Tibial artery (tissue), 4 donors: ENCODE measurements at regions not wholly inside any gene's neighbourhood (a gene's known extent, or its start where the extent isn't known, plus 50 kb on each side); places are given as distances from the start of the nearest gene placed in this dataset.

Experiments
- DNase-seq, 2 donors: peaks; one replicate each; pipeline ENCODE4 v3.0.0-alpha.2; 2019
- H3K27ac ChIP-seq, 2 donors: fragments of 200-600 bp; sonication (generic) in 1 of 2; 1 replicate in 1 of 2; 2 replicates in 1 of 2; pipeline ENCODE4 v1.5.1; 2018 to 2019; ENCODE audit warnings: mild to moderate bottlenecking in 1 of 2
- H3K27me3 ChIP-seq, 2 donors: fragments of 200-600 bp; sonication (generic) in 1 of 2; one replicate each; pipeline versions ENCODE4 v1.5.1 to v1.6.0; 2016 to 2019
- H3K36me3 ChIP-seq, 3 donors: fragments of 200-600 bp; sonication (generic) in 2 of 3; one replicate each; pipeline ENCODE4 v1.5.1; 2016 to 2019; ENCODE audit warnings: mild to moderate bottlenecking in 2 of 3
- H3K4me1 ChIP-seq, 4 donors: fragments of 200-600 bp; sonication (generic) in 2 of 4; 1 replicate in 3 of 4; 2 replicates in 1 of 4; pipeline ENCODE4 v1.5.1; 2016 to 2019
- H3K4me3 ChIP-seq, 2 donors: fragments of 200-600 bp; sonication (generic) in 1 of 2; 1 replicate in 1 of 2; 2 replicates in 1 of 2; pipeline ENCODE4 v1.5.1; 2018 to 2019; ENCODE audit warnings: mild to moderate bottlenecking in 2 of 2
- H3K9me3 ChIP-seq, 3 donors: fragments of 200-600 bp; sonication (generic) in 1 of 3; one replicate each; pipeline ENCODE4 v1.5.1; 2016 to 2019
- intact Hi-C: fragments of 100-400 bp; cut with DNase I; formaldehyde crosslinking; loops from one replicate; pipeline ENCODE4 v1.15.0; 2023; ENCODE audit warnings: low total_unique reads
- TF ChIP-seq, protein P1 (sequence below), 2 experiments: fragments of 200-600 bp in 1 of 2; fragments of 450-650 bp in 1 of 2; IDR thresholded peaks; one replicate each; pipeline ENCODE4 v1.5.1; 2017 to 2019; ENCODE audit warnings: antibody characterized with exemption in 2 of 2, mild to moderate bottlenecking in 1 of 2, moderate library complexity in 1 of 2

DNA sequence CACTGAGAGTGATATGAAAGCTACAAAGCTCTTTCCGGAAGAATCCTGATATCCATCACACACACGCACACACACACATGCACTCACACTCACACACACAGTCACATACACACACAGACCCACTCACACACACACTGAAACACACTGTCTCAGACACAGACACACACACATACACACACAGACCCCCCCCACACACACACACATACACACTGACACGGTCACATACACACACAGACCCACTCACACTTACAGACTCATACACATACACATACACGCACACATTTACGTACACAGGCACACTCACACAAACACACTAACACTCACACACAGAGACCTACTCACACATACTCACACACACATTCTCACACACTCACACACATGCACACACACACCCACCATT lies 58.6 kb downstream of the LIG4 start:
- Histone ChIP-seq H3K36me3 (no peaks in the 10 kb centered on the region), H3K4me3 (no peak overlapping the region), H3K27ac (no peak overlapping the region), H3K9me3 (peaks cover 0 to 6% (median 0%) of the 10 kb centered on the region in 3 donors), H3K27me3 (no peaks in the 10 kb centered on the region), H3K4me1 (no peaks in the 10 kb centered on the region)
- DNase-seq: no peak
- TF ChIP-seq, protein P1, sequence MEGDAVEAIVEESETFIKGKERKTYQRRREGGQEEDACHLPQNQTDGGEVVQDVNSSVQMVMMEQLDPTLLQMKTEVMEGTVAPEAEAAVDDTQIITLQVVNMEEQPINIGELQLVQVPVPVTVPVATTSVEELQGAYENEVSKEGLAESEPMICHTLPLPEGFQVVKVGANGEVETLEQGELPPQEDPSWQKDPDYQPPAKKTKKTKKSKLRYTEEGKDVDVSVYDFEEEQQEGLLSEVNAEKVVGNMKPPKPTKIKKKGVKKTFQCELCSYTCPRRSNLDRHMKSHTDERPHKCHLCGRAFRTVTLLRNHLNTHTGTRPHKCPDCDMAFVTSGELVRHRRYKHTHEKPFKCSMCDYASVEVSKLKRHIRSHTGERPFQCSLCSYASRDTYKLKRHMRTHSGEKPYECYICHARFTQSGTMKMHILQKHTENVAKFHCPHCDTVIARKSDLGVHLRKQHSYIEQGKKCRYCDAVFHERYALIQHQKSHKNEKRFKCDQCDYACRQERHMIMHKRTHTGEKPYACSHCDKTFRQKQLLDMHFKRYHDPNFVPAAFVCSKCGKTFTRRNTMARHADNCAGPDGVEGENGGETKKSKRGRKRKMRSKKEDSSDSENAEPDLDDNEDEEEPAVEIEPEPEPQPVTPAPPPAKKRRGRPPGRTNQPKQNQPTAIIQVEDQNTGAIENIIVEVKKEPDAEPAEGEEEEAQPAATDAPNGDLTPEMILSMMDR (IDR thresholded peaks at IDR 0.05): no peak
- intact Hi-C loops: loop anchor here (10.0 kb wide), 1 partner anchor 942 kb away; no protein-coding TSS in a partner anchor

DNA sequence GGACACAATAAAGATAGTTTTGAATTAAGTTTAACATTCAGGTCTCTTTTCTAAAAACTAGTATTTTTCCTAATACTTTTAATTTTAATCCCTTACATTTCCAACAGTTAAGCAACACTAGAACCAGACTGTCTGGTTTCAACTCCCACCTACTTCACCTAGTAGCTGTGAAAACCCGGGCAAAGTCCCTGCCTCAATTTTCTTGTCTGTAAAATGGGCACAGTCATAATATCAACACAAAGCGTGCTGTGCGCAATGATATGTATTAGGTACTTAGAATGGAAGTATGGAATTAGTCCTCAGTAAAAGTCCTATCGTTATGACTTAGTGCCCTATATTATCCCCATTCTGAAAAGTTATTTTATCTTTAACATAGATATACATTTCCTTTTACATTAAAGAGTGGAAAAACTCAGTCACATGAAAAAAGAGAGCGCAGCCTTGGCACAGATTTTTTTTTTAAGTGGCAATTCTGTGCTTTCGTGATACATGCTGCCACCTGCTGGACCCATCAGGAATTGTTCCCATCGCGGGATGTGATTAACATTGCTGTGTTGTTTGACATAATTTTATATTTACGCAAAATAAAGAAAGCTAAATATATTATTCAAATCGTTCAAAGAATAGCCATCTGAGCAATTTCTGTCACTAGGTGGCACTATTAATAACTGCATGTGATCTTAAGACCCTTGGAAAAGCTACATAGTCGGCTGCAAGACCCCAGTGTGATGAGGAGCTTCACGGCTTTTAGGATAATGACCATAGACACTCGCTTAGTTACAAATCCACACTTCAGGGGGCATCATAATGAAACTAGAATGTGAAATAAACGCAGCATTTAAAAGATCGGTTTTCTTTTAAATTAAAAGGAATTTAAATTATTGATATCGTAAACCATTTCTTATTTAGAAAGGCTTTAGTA lies 59.9 kb downstream of the LIG4 start:
- TF ChIP-seq, protein P1 (IDR thresholded peaks at IDR 0.05): peak; percentile 58 to 76
- no peak overlapping the region for H3K27ac ChIP-seq
- intact Hi-C loops: loop anchor here (10.0 kb wide), 1 partner anchor 941 kb away; no protein-coding TSS in a partner anchor

DNA sequence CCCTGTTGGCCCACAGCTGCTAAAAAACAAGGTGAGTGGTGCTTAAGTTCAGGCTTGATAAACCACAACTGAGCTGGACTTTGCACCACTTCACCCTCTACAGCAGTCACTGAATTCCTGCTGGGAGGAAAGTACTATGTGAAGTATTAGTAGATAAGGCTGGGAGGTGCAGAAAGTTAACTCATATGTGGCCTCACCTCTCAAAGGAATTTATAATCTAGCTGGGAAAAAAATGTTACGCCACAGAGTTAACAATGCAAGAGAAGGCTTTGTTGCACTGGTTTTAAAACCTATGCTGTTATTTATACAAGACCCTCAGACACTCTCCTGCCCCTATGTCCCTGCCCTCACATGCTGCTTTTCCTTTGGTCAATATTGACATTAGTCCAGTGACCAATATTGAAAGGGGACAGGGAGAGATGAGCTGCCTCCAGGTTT lies 60.9 kb downstream of the LIG4 start:
- H3K9me3 ChIP-seq: peaks cover 0 to 6% (median 0%) of the 10 kb centered on the region in 3 donors
- H3K4me1 ChIP-seq: no peaks in the 10 kb centered on the region
- H3K36me3 ChIP-seq: no peaks in the 10 kb centered on the region
- TF ChIP-seq, protein P1 (IDR thresholded peaks at IDR 0.05): no peak
- H3K4me3 ChIP-seq: no peak overlapping the region
- intact Hi-C loops: loop anchor here (10.0 kb wide), 1 partner anchor 940 kb away; no protein-coding TSS in a partner anchor
- DNase-seq: no peak
- H3K27me3 ChIP-seq: peaks cover 0 to 2% of the 10 kb centered on the region in 2 donors
- H3K27ac ChIP-seq: no peak overlapping the region

More for the DNA sequence above, 59.9 kb downstream of the LIG4 start:
- peaks cover 0 to 2% of the 10 kb centered on the region in 2 donors for H3K27me3 ChIP-seq
- peak in 1 of 2 donors; percentile 48 for DNase-seq
- no peaks in the 10 kb centered on the region for H3K36me3 ChIP-seq
- peaks cover 0 to 6% (median 0%) of the 10 kb centered on the region in 3 donors for H3K9me3 ChIP-seq
- no peaks in the 10 kb centered on the region for H3K4me1 ChIP-seq
- no peak overlapping the region for H3K4me3 ChIP-seq

- Histone ChIP-seq H3K36me3 (no peaks in the 10 kb centered on the region), H3K4me1 (no peaks in the 10 kb centered on the region), H3K27me3 (peaks cover 0 to 2% of the 10 kb centered on the region in 2 donors), H3K9me3 (no peaks in the 10 kb centered on the region), H3K27ac (no peak overlapping the region), H3K4me3 (no peak overlapping the region)
- TF ChIP-seq, protein P1 (IDR thresholded peaks at IDR 0.05): no peak
- intact Hi-C loops: loop anchor here (5.0 kb wide), 1 partner anchor 1439 kb away; no protein-coding TSS in a partner anchor
- no peak for DNase-seq
These were observed 68.7 kb downstream of the LIG4 start for GRCh38 chr13:108146642-108147041.

DNA sequence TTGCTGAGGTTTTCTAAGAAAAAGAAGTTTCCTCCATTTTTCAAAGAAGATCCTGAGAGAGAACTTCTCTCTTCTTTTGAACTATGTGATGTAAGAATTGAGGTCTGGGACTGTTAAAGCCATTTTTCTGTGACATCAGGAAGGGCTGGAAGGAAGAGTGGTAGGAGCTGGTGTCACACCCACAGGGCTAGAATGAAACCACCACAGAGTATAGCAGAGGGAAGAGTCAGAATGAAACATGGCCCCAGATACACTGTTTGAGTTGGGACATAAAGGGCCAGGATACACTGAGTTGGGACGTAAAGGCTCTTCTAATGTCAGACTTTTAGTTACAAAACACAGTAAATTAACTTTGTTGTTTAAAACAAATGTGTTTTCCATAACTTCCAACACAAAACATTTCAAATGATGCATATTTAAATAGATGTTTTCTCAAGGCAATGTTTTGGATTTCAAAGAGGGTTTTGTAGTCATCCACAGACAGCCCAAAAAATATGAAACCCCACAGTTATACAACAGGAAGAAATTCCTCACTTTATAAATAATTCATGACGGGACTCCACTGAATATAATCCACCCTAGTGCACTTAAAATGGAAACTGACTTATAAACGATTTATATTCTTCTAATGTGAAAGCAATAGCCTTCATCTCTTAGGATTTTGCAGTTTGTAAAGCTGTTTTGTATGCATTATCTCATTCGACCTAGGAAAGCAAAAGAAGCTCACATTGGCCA lies 72.5 kb downstream of the LIG4 start:
- no peaks in the 10 kb centered on the region for H3K27me3 ChIP-seq
- intact Hi-C loops: no loop called here
- TF ChIP-seq, protein P1 (IDR thresholded peaks at IDR 0.05): no peak
- DNase-seq: no peak
- no peaks in the 10 kb centered on the region for H3K4me1 ChIP-seq
- H3K36me3 ChIP-seq: no peaks in the 10 kb centered on the region
- no peaks in the 10 kb centered on the region for H3K9me3 ChIP-seq
- H3K4me3 ChIP-seq: no peak overlapping the region
- no peak overlapping the region for H3K27ac ChIP-seq
